GM23248 (cell line): ENCODE measurements at regions not wholly inside any gene's neighbourhood (a gene's known extent, or its start where the extent isn't known, plus 50 kb on each side); places are given as distances from the start of the nearest gene placed in this dataset.

ENCODE experiments used
- EZH2 ChIP-seq: fragments of 200-600 bp; sonication (generic); IDR thresholded peaks from 2 replicates; pipeline ENCODE4 v1.6.1; 2018; ENCODE audit warnings: antibody characterized with exemption, mild to moderate bottlenecking; ENCODE audit not compliant: insufficient read depth, poor library complexity, severe bottlenecking
- EZH2phosphoT487 ChIP-seq: fragments of 200-600 bp; sonication (generic); IDR thresholded peaks from 2 replicates; pipeline ENCODE4 v1.6.1; 2018; ENCODE audit warnings: antibody characterized with exemption, moderate library complexity, mild to moderate bottlenecking, low read depth; ENCODE audit not compliant: insufficient read depth

DNA sequence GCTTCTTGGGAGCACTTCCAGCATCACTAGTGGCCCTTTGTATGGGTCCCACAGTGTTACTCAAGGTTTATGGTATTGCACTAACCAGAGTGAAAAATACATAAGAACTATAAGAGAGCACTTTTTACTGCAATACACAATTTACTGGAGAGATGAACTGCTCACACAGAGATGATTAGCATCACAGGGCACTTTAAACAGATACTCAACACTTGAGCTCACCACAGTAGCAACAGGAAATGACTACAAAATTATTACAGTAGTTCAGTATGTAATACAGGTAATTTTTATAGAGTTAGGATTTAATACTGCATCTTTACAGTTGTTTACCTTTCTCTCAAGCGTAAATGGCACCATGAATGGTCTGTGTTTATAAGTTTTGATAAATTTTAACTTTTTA is 68.2 kb upstream of the CDK1 start:
- no peak for TF ChIP-seq EZH2
- no peak for TF ChIP-seq EZH2phosphoT487
